Activated CD8-positive, alpha-beta T cell treated with anti-CD3 and anti-CD28 coated beads, Interleukin-2, amount 10 ng/mL, durations not matched to agents 7 days and 5 days (primary cell): ENCODE measurements at regions not wholly inside any gene's neighbourhood (a gene's known extent, or its start where the extent isn't known, plus 50 kb on each side); places are given as distances from the start of the nearest gene placed in this dataset.
"Not testable (repeated sequence)": the region's sequence is repeated elsewhere in the genome, so short reads cannot be mapped to it uniquely, and the experiment has no call there.

ENCODE experiments used
- ATAC-seq: fragments of 150-1000 bp; cut with Tn5 transposase; one replicate; pipeline ENCODE4 v1.10.0; 2021; ENCODE audit warnings: moderate library complexity
- CTCF ChIA-PET: fragments of 350-600 bp; sonication (Branson Sonifier 250); formaldehyde crosslinking; loops from one replicate; lab custom pipeline; 2021; ENCODE audit warnings: antibody characterized with exemption; lab: Charles Lee
- POLR2A ChIA-PET: fragments of 350-600 bp; sonication (Branson Sonifier 250); formaldehyde crosslinking; loops from one replicate; lab custom pipeline; 2021; ENCODE audit warnings: antibody characterized with exemption; lab: Charles Lee
- DNase-seq: peaks from one replicate; pipeline ENCODE4 v3.0.0-alpha.2; 2020
- H3K27ac Mint-ChIP-seq: one replicate; pipeline ENCODE4 v1.8.0; 2021; ENCODE audit warnings: mild to moderate bottlenecking, mixed read lengths
- H3K27me3 Mint-ChIP-seq: one replicate; pipeline ENCODE4 v1.8.0; 2021; ENCODE audit warnings: low read depth, mixed read lengths
- H3K36me3 Mint-ChIP-seq: one replicate; pipeline ENCODE4 v1.8.0; 2021; ENCODE audit warnings: low read depth, mixed read lengths
- H3K4me1 Mint-ChIP-seq: one replicate; pipeline ENCODE4 v1.8.0; 2021; ENCODE audit warnings: low read depth, mixed read lengths
- H3K4me3 Mint-ChIP-seq: one replicate; pipeline ENCODE4 v1.8.0; 2021; ENCODE audit warnings: mild to moderate bottlenecking, mixed read lengths
- H3K9me3 Mint-ChIP-seq: one replicate; pipeline ENCODE4 v1.8.0; 2022; ENCODE audit warnings: mixed read lengths; ENCODE audit not compliant: insufficient read depth

DNA sequence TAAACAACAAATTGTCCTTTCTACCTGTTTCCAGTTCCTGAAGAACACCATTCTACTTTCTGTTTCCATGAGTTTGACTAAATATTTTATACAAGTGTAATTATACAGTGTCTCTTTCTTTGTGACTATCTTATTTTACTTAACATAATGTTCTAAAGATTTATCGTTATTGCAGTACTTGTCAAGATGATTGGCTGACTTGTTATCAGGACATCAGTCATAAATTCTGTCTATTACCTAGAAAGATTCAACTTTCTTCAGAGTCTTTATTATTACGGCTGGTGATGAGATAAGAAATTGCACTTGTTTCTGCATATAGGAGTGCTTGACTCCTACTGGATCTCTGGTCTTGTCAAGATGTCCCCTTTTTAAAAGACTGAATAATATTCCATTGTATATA is 93.9 kb upstream of the ZNF92 start:
- CTCF ChIA-PET: no interaction called here
- no peaks in the 10 kb centered on the region for H3K27me3 Mint-ChIP-seq
- POLR2A ChIA-PET: no interaction called here
- H3K36me3 Mint-ChIP-seq: no peaks in the 10 kb centered on the region
- ATAC-seq (no peak), DNase-seq (no peak)
- no peaks in the 10 kb centered on the region for H3K4me1 Mint-ChIP-seq
- no peak overlapping the region for H3K4me3 Mint-ChIP-seq
- no peak overlapping the region for H3K27ac Mint-ChIP-seq
- H3K9me3 Mint-ChIP-seq: peaks cover 18% of the 10 kb centered on the region

DNA sequence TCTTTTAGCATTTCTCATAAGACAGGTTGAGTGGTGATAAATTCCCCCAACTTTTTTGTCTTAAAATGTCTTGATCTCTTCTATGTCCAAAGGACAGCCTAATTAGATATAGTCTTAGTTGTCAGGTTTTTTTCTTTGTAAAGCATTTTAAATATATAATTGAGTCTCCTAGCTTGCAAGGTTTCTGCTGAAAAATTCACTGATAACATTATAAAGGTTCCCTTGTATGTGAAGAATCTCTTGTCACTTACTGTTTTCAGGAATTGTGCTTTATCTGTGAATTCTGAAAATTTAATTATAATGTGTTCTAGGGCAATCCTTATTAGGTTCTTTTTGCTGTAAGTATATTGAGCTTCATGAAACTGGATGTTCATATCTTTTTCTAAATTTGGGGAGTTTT is 96.8 kb upstream of the ZNF92 start:
- Mint-ChIP-seq H3K27ac (no peak overlapping the region), H3K4me3 (no peak overlapping the region), H3K9me3 (peaks cover 17% of the 10 kb centered on the region), H3K4me1 (no peaks in the 10 kb centered on the region), H3K27me3 (peaks cover under 1% of the 10 kb centered on the region), H3K36me3 (no peaks in the 10 kb centered on the region)
- POLR2A ChIA-PET: no interaction called here
- no peak for DNase-seq
- ATAC-seq: no peak
- CTCF ChIA-PET: no interaction called here

DNA sequence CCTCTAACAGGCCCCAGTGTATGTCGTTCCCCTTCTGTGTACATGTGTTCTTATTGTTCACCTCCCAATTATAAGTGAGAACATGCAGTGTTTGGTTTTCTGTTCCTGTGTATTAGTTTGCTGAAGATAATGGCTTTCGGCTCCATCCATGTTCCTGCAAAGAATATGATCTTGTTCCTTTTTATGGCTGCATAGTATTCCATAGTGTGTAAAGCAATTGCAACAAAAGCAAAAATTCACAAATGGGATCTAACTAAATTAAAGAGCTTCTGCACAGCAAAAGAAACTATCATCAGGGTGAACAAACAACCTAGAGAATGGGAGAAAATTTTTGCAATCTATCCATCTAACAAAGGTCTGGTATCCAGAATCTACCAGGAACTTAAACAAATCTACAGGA is 102.2 kb upstream of the ZNF92 start:
- H3K27ac Mint-ChIP-seq, DNase-seq, H3K9me3 Mint-ChIP-seq, POLR2A ChIA-PET, H3K36me3 Mint-ChIP-seq, H3K4me1 Mint-ChIP-seq, CTCF ChIA-PET, H3K4me3 Mint-ChIP-seq, ATAC-seq: not testable (repeated sequence)
- peaks cover 30% of the 10 kb centered on the region for H3K27me3 Mint-ChIP-seq

DNA sequence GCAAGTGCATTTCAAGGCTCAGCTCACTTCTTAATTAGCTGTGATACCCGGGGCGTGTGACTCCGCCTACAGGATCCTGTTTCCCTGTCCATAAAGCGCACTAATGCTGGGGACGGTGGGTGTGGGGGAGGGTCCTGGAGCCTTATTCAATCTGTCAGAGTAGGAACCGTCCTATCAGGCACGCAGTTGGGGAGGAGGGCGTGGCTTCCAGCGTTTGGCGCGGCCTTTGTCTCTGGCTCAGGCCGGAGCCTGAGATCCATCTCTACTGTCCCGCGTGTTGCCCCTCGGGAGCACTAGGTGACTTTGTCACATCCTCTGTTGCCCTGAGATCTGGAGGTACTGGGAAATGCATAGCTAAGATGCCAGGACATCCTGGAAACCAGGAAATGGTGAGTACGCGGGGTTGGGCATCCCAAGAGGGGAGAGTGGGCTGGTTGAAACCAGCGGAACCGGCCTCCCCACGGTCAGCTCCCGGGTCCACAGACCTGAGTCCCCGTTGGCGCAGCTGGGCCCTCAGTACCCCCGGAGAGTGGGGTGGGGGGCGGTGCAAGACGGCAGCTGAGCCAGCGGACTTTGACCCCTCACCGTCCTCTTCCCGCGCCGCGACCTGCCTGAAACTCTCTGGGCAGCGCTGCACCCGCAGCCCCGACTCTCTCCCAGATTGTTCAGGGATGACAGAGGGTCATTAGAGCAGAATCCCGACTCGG is 104.4 kb upstream of the ZNF92 start:
- peak; percentile 68 for ATAC-seq
- Mint-ChIP-seq H3K27ac (no peak overlapping the region), H3K36me3 (no peaks in the 10 kb centered on the region), H3K4me3 (peak overlapping the region; percentile 71), H3K9me3 (peaks cover 4% of the 10 kb centered on the region), H3K27me3 (peaks cover 30% of the 10 kb centered on the region), H3K4me1 (peaks cover 5% of the 10 kb centered on the region)
- ChIA-PET CTCF (no interaction called here), POLR2A (no interaction called here)
- peak; percentile 27 for DNase-seq

DNA sequence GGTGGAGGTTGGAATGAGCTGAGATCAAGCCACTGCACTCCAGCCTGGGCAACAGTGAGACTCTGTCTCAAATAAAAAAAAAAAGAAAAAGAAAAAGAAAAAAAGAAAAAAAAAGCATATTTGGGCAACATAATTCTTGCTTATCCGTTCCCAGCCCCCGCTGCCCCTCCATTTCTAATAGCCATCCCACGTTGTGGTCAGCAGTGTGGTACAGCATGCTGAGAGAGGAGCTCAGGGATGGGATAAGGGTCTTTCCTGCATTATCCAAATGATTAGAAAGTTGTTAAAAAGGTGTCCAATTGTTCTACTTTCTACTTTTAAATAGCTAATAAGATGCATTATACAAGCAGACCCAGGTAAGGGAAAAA is 104.9 kb upstream of the ZNF92 start:
- Mint-ChIP-seq H3K4me1 (peaks cover 5% of the 10 kb centered on the region), H3K9me3 (peaks cover 4% of the 10 kb centered on the region), H3K4me3 (peak overlapping the region; percentile 71), H3K27me3 (peaks cover 30% of the 10 kb centered on the region), H3K36me3 (no peaks in the 10 kb centered on the region), H3K27ac (no peak overlapping the region)
- CTCF ChIA-PET: no interaction called here
- DNase-seq (no peak), ATAC-seq (no peak)
- POLR2A ChIA-PET: no interaction called here

DNA sequence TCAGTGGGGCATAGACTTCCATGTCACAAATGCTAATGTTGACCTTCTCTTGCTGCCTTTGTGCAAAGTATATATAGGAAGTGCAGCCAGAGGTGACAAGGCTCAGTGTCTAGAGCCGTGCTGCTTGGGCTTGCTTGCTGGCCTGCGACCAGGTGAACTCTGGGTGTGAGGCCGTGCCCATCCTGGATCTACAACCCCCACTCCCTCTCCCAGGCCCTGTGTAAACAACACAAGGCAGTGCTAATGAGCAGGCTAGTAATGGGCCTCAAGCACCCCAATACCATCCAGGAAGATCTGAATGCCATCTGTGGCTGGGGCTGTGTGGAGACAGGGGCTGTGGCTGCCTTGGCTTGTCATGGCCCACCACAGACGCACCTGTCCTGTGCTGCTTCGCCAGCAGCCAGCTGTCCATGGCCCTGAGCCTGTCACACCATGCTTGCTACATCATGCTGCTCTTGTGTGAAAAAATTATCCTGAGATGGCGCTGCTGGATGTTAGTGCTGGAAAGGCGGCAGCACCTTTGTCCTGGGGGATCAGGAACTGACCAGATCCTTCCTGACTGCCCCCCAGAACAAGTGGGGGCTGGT is 107.6 kb upstream of the ZNF92 start:
- no peak for DNase-seq
- no peak overlapping the region for H3K27ac Mint-ChIP-seq
- peaks cover 5% of the 10 kb centered on the region for H3K4me1 Mint-ChIP-seq
- H3K36me3 Mint-ChIP-seq: no peaks in the 10 kb centered on the region
- CTCF ChIA-PET: no interaction called here
- no peak for ATAC-seq
- H3K27me3 Mint-ChIP-seq: peaks cover 21% of the 10 kb centered on the region
- no peak overlapping the region for H3K4me3 Mint-ChIP-seq
- H3K9me3 Mint-ChIP-seq: no peaks in the 10 kb centered on the region
- POLR2A ChIA-PET: no interaction called here

DNA sequence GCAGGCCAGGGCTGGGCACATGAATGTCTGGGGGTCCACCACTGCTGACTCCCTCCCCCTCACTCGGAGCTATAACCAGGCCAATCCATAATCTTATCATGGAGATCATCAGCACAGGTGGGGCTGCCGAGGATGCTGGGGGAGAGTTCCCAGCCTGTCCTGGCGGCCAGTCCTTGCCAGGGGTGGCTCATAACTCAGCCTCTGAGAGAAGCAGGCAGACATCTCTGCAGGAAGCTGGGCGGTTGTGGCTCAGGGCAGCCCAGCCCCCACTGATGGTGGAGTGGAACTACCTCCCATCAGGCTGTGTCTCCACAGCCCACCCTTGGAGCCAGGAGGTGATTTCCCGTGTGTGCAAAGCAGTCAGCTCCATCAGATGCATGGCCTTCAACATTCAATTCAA is 109.4 kb upstream of the ZNF92 start:
- no peak overlapping the region for H3K4me3 Mint-ChIP-seq
- ATAC-seq (no peak), DNase-seq (no peak)
- ChIA-PET CTCF (no interaction called here), POLR2A (no interaction called here)
- no peak overlapping the region for H3K27ac Mint-ChIP-seq
- H3K4me1 Mint-ChIP-seq: peaks cover 3% of the 10 kb centered on the region
- no peaks in the 10 kb centered on the region for H3K36me3 Mint-ChIP-seq
- no peaks in the 10 kb centered on the region for H3K9me3 Mint-ChIP-seq
- H3K27me3 Mint-ChIP-seq: peaks cover 11% of the 10 kb centered on the region

DNA sequence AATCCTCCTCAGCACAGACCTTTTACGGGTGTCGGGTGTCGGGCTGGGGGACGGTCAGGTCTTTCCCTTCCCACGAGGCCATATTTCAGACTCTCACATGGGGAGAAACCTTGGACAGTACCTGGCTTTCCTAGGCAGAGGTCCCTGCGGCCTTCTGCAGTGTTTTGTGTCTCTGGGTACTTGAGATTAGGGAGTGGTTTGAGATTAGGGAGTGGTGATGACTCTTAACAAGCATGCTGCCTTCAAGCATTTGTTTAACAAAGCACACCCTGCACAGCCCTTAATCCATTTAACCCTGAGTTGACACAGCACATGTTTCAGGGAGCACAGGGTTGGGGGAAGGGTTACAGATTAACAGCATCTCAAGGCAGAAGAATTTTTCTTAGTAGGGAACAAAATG is 113.0 kb upstream of the ZNF92 start:
- H3K27me3 Mint-ChIP-seq, ATAC-seq, CTCF ChIA-PET, POLR2A ChIA-PET, H3K9me3 Mint-ChIP-seq, H3K4me1 Mint-ChIP-seq, H3K27ac Mint-ChIP-seq, H3K4me3 Mint-ChIP-seq, H3K36me3 Mint-ChIP-seq, DNase-seq: not testable (repeated sequence)

DNA sequence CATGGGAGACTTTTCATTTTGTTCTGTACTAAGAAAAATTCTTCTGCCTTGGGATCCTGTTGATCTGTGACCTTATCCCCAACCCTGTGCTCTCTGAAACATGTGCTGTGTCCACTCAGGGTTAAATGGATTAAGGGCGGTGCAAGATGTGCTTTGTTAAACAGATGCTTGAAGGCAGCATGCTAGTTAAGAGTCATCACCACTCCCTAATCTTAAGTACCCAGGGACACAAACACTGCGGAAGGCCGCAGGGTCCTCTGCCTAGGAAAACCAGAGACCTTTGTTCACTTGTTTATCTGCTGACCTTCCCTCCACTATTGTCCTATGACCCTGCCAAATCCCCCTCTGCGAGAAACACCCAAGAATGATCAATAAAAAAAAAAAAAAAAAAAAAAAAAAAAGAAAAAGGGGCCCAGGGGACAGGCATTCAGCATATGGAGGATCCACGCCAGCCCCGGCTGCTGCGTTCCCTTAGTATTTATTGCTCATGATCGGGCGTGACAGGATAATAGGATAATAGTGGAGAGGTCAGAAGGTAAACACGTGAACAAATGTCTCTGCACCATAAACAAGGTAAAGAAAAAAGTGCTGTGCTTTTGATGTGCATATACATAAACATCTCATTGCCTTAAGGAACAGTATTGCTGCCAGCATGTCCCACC is 113.7 kb upstream of the ZNF92 start:
- H3K27me3 Mint-ChIP-seq, DNase-seq, H3K4me3 Mint-ChIP-seq, ATAC-seq, POLR2A ChIA-PET, H3K36me3 Mint-ChIP-seq, H3K27ac Mint-ChIP-seq, CTCF ChIA-PET, H3K9me3 Mint-ChIP-seq, H3K4me1 Mint-ChIP-seq: not testable (repeated sequence)

DNA sequence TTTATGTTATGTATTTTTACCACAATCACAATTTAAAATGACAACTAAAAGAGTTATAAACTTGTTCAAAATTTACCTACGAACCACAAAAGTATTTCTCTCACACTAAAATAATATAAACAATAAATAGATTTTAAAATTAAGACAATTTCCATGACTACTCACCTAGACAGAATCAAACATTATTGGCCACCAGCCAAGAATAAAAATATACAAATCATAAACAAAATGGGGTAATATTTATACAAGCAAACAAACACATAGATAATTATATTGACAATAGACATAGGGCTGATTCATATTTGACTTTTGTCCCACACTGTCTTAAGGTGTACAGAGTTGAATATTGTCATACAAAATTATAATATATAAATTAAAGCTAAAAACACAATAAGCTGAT is 119.6 kb upstream of the ZNF92 start:
- Mint-ChIP-seq H3K27me3 (peaks cover 18% of the 10 kb centered on the region), H3K36me3 (no peaks in the 10 kb centered on the region), H3K27ac (no peak overlapping the region), H3K4me3 (no peak overlapping the region), H3K4me1 (peaks cover 10% of the 10 kb centered on the region), H3K9me3 (no peaks in the 10 kb centered on the region)
- no peak for DNase-seq
- POLR2A ChIA-PET: no interaction called here
- no peak for ATAC-seq
- CTCF ChIA-PET: no interaction called here

DNA sequence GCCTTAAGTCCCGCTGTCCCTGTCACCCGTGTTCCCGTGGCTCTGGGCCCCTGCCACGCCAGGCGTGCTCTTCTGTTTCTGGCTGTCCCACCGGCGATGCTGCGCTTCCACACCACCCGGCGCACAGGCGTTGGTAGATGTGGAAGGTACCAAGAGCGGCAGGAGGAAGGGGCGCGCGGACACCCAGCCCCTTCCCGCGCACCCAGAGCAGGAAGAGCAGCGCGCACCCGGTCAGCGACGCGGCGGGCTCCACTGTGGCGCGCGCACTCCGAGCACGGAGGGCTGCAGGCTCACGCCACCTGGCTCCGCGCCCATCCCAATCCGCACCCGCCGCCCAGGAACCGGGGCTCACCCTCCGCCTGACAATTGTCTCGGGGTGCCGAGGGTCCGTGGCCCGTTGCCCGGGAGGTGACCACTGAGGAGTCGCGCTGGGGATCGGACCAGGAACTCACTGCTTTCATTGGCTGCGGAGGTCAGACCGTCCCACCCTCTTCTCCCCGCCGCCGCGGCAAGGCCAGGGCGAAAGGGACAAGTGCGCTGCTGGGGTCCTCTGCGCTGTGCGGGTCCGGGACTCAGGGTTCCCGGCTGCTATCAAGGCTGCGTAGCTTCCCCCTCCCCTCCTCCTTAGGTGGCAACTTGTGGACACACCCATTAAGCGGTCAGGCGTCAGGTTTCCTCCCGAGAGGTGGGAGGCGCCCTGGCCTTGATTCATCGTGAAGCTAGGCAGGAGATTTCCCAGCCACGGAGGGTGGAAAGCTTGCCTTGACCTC is 121.6 kb upstream of the ZNF92 start:
- Mint-ChIP-seq H3K27ac (peak overlapping the region; percentile 34), H3K36me3 (no peaks in the 10 kb centered on the region), H3K27me3 (peaks cover 18% of the 10 kb centered on the region), H3K4me3 (peak overlapping the region; percentile 76), H3K9me3 (no peaks in the 10 kb centered on the region), H3K4me1 (peaks cover 10% of the 10 kb centered on the region)
- peak; percentile 44 for DNase-seq
- POLR2A ChIA-PET: no interaction called here
- ATAC-seq: peak; percentile 81
- CTCF ChIA-PET: no interaction called here
